GM12878 (cell line): ENCODE measurements at regions not wholly inside any gene's neighbourhood (a gene's known extent, or its start where the extent isn't known, plus 50 kb on each side); places are given as distances from the start of the nearest gene placed in this dataset.

Experiments
- BRCA1 ChIP-seq: IDR thresholded peaks from 2 replicates; pipeline ENCODE4 v1.6.1; 2011; ENCODE audit warnings: low read depth, low read length, improper control_type of control experiment
- EGR1 ChIP-seq, 2 experiments: IDR thresholded peaks; 1 replicate in 1 of 2; 2 replicates in 1 of 2; pipeline ENCODE4 v1.6.1; 2011 to 2012; ENCODE audit warnings: low read depth in 2 of 2, low read length in 2 of 2, borderline replicate concordance in 1 of 2, mild to moderate bottlenecking in 1 of 2, moderate library complexity in 1 of 2
- GATAD2B ChIP-seq: fragments of 450-650 bp; conservative IDR thresholded peaks from 2 replicates; pipeline ENCODE4 v1.6.1; 2017; ENCODE audit warnings: low read depth, mild to moderate bottlenecking, moderate library complexity
- HDAC6 ChIP-seq: fragments of 200-600 bp; sonication (generic); IDR thresholded peaks from one replicate; pipeline ENCODE4 v1.8.0; 2017; ENCODE audit warnings: antibody characterized with exemption; ENCODE audit not compliant: unreplicated experiment
- MEF2B ChIP-seq: fragments of 450-650 bp; IDR thresholded peaks from 2 replicates; pipeline ENCODE4 v1.6.1; 2018; ENCODE audit warnings: mild to moderate bottlenecking, moderate library complexity; ENCODE audit not compliant: partially characterized antibody, poor library complexity, severe bottlenecking
- MXI1 ChIP-seq: fragments of 150-350 bp; IDR thresholded peaks from 2 replicates; pipeline ENCODE4 v1.6.1; 2011; ENCODE audit warnings: low read depth, mild to moderate bottlenecking, inconsistent platforms, low read length, improper control_type of control experiment
- MYB ChIP-seq: fragments of 150-350 bp; IDR thresholded peaks from 2 replicates; pipeline ENCODE4 v1.6.1; 2014; ENCODE audit warnings: mild to moderate bottlenecking, low read depth, low read length, borderline replicate concordance
- PAX8 ChIP-seq: fragments of 450-650 bp; IDR thresholded peaks from 2 replicates; pipeline ENCODE4 v1.6.1; 2017; ENCODE audit warnings: mild to moderate bottlenecking, moderate library complexity
- PRDM15 ChIP-seq: fragments of 450-650 bp; formaldehyde crosslinking; IDR thresholded peaks from 2 replicates; pipeline ENCODE4 v1.4.0; 2020; ENCODE audit warnings: mild to moderate bottlenecking, moderate library complexity
- RBBP5 ChIP-seq: fragments of 200-600 bp; sonication (generic); conservative IDR thresholded peaks from 2 replicates; pipeline ENCODE4 v1.6.1; 2016
- SP1 ChIP-seq: IDR thresholded peaks from one replicate; pipeline ENCODE4 v1.6.1; 2011; ENCODE audit warnings: low read depth, low read length
- TAF1 ChIP-seq: IDR thresholded peaks from 2 replicates; pipeline ENCODE4 v1.6.1; 2011; ENCODE audit warnings: mild to moderate bottlenecking, low read depth, low read length, borderline replicate concordance
- ZNF207 ChIP-seq: fragments of 450-650 bp; IDR thresholded peaks from 2 replicates; pipeline ENCODE4 v1.6.1; 2014; ENCODE audit warnings: antibody characterized with exemption, mild to moderate bottlenecking, borderline replicate concordance
- ZNF217 ChIP-seq: fragments of 450-650 bp; IDR thresholded peaks from 2 replicates; pipeline ENCODE4 v1.6.1; 2017; ENCODE audit warnings: antibody characterized with exemption, mild to moderate bottlenecking
- TF ChIP-seq, protein P1 (sequence below): fragments of 450-650 bp; IDR thresholded peaks from 2 replicates; pipeline ENCODE4 v1.6.1; 2017; ENCODE audit warnings: mild to moderate bottlenecking, low read depth, inconsistent platforms; ENCODE audit not compliant: poor library complexity, severe bottlenecking
- TF ChIP-seq, protein P2 (sequence below): fragments of 450-650 bp; IDR thresholded peaks from 2 replicates; pipeline ENCODE4 v1.6.1; 2018; ENCODE audit warnings: borderline replicate concordance, mild to moderate bottlenecking; ENCODE audit not compliant: partially characterized antibody
- TF ChIP-seq, protein P3 (sequence below): fragments of 450-650 bp; IDR thresholded peaks from 2 replicates; pipeline ENCODE4 v1.6.1; 2017; ENCODE audit warnings: mild to moderate bottlenecking, moderate library complexity

DNA sequence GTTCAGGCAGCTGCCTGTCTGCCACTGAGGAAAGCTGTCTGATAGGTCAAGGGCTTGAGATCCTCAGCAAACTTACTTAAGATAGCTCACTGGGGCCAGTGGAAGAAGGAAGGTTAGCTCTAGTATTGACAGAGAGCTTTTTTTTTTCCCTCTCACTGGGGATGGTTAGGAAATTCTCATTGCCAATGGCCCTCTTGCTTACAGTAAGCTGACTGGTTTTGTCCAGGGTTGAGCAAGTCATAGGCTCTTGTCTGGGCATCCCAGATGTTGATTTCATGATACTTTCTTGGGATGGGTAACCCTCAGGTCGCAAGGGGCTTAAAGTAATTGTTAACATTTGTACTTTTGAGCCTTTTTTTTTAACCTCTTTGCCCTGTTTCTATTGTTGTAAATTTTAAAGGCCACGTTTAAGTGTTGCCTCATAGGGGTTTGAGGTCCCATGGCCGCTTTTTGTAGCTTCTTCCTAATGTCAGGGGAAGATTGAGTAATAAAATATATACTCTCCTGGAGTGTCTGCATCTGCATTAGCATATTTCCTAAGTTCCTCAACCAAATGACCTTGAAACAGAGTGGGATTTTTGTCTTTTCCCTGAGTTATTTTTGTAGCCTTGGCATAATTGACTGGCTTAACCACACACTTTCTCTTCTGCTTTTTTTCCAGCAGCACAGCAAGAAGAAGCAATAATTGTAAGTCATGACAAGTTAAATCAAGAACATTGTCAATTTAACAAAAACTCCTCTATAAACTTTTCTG is 716.0 kb downstream of the LRFN5 start (continued):
- peak; percentile 70 for TF ChIP-seq MEF2B
- TF ChIP-seq BRCA1 = no peak
- no peak for TF ChIP-seq MYB
- TF ChIP-seq EGR1 (IDR thresholded peaks at IDR 0.05; ENCODE audit: borderline replicate concordance in 1 of 2, low read depth in 2 of 2, low read length in 2 of 2) = no peak
- TF ChIP-seq PAX8 = no peak
- TF ChIP-seq TAF1 = no peak
- no peak for TF ChIP-seq ZNF207
- no peak for TF ChIP-seq RBBP5
- TF ChIP-seq, protein P1, sequence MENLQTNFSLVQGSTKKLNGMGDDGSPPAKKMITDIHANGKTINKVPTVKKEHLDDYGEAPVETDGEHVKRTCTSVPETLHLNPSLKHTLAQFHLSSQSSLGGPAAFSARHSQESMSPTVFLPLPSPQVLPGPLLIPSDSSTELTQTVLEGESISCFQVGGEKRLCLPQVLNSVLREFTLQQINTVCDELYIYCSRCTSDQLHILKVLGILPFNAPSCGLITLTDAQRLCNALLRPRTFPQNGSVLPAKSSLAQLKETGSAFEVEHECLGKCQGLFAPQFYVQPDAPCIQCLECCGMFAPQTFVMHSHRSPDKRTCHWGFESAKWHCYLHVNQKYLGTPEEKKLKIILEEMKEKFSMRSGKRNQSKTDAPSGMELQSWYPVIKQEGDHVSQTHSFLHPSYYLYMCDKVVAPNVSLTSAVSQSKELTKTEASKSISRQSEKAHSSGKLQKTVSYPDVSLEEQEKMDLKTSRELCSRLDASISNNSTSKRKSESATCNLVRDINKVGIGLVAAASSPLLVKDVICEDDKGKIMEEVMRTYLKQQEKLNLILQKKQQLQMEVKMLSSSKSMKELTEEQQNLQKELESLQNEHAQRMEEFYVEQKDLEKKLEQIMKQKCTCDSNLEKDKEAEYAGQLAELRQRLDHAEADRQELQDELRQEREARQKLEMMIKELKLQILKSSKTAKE = no peak
- 0 out of 2 replicates have a peak, but pooled peaks have one; percentile 35 for TF ChIP-seq GATAD2B
- TF ChIP-seq ZNF217 = no peak
- TF ChIP-seq SP1 = no peak
- TF ChIP-seq, protein P2, sequence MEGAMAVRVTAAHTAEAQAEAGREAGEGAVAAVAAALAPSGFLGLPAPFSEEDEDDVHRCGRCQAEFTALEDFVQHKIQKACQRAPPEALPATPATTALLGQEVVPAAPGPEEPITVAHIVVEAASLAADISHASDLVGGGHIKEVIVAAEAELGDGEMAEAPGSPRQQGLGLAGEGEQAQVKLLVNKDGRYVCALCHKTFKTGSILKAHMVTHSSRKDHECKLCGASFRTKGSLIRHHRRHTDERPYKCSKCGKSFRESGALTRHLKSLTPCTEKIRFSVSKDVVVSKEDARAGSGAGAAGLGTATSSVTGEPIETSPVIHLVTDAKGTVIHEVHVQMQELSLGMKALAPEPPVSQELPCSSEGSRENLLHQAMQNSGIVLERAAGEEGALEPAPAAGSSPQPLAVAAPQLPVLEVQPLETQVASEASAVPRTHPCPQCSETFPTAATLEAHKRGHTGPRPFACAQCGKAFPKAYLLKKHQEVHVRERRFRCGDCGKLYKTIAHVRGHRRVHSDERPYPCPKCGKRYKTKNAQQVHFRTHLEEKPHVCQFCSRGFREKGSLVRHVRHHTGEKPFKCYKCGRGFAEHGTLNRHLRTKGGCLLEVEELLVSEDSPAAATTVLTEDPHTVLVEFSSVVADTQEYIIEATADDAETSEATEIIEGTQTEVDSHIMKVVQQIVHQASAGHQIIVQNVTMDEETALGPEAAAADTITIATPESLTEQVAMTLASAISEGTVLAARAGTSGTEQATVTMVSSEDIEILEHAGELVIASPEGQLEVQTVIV = no peak
- no peak for TF ChIP-seq HDAC6
- TF ChIP-seq, protein P3, sequence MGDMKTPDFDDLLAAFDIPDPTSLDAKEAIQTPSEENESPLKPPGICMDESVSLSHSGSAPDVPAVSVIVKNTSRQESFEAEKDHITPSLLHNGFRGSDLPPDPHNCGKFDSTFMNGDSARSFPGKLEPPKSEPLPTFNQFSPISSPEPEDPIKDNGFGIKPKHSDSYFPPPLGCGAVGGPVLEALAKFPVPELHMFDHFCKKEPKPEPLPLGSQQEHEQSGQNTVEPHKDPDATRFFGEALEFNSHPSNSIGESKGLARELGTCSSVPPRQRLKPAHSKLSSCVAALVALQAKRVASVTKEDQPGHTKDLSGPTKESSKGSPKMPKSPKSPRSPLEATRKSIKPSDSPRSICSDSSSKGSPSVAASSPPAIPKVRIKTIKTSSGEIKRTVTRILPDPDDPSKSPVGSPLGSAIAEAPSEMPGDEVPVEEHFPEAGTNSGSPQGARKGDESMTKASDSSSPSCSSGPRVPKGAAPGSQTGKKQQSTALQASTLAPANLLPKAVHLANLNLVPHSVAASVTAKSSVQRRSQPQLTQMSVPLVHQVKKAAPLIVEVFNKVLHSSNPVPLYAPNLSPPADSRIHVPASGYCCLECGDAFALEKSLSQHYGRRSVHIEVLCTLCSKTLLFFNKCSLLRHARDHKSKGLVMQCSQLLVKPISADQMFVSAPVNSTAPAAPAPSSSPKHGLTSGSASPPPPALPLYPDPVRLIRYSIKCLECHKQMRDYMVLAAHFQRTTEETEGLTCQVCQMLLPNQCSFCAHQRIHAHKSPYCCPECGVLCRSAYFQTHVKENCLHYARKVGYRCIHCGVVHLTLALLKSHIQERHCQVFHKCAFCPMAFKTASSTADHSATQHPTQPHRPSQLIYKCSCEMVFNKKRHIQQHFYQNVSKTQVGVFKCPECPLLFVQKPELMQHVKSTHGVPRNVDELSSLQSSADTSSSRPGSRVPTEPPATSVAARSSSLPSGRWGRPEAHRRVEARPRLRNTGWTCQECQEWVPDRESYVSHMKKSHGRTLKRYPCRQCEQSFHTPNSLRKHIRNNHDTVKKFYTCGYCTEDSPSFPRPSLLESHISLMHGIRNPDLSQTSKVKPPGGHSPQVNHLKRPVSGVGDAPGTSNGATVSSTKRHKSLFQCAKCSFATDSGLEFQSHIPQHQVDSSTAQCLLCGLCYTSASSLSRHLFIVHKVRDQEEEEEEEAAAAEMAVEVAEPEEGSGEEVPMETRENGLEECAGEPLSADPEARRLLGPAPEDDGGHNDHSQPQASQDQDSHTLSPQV = no peak
- TF ChIP-seq MXI1 = no peak
- TF ChIP-seq PRDM15 = no peak
